GM13977 (cell line): ENCODE measurements at regions not wholly inside any gene's neighbourhood (a gene's known extent, or its start where the extent isn't known, plus 50 kb on each side); places are given as distances from the start of the nearest gene placed in this dataset.

Experiments used
- DNase-seq: peaks from one replicate; pipeline ENCODE4 v3.0.0; 2012; ENCODE audit warnings: low spot score
- CTCF ChIP-seq: IDR thresholded peaks from 2 replicates; pipeline ENCODE4 v1.5.1; 2012; ENCODE audit warnings: mild to moderate bottlenecking, control low read depth; ENCODE audit not compliant: insufficient read depth; ENCODE audit errors: extremely low read depth, missing control alignments
- in situ Hi-C: fragments of 300-500 bp; cut with MboI; formaldehyde crosslinking; loops from one replicate; pipeline ENCODE4 v1.12.0; 2022; ENCODE audit warnings: low sequenced_read_pairs, low pct_unique_long_range_greater_than_20kb, mixed read lengths, inconsistent platforms; ENCODE audit not compliant: unreplicated experiment

GRCh38 chr2:198441246-198441645 is 636.9 kb downstream of the PLCL1 start:
- in situ Hi-C loops: no loop called here
- DNase-seq: no peak
- no peak for TF ChIP-seq CTCF

GRCh38 chr2:198440833-198441232 is 636.4 kb downstream of the PLCL1 start:
- no peak for TF ChIP-seq CTCF
- no peak for DNase-seq
- in situ Hi-C loops: no loop called here

GRCh38 chr2:198438331-198438730 is 633.9 kb downstream of the PLCL1 start:
- in situ Hi-C loops: no loop called here
- no peak for DNase-seq
- no peak for TF ChIP-seq CTCF

- in situ Hi-C loops: no loop called here
- no peak for DNase-seq
- TF ChIP-seq CTCF: no peak
Measured at GRCh38 chr2:198424112-198424511, 619.7 kb downstream of the PLCL1 start.

- in situ Hi-C loops: no loop called here
- TF ChIP-seq CTCF: no peak
- no peak for DNase-seq
Measured at GRCh38 chr2:198417836-198418235, 613.4 kb downstream of the PLCL1 start.

GRCh38 chr2:198414976-198415375 is 610.6 kb downstream of the PLCL1 start:
- no peak for DNase-seq
- in situ Hi-C loops: no loop called here
- no peak for TF ChIP-seq CTCF

GRCh38 chr2:198411936-198412335 is 607.5 kb downstream of the PLCL1 start:
- in situ Hi-C loops: no loop called here
- no peak for DNase-seq
- no peak for TF ChIP-seq CTCF
